Natural killer cell (primary cell): ENCODE measurements at regions not wholly inside any gene's neighbourhood (a gene's known extent, or its start where the extent isn't known, plus 50 kb on each side); places are given as distances from the start of the nearest gene placed in this dataset.

Experiments used
- ATAC-seq, 3 donors: fragments of 150-1000 bp in 2 of 3; fragments of 200-7000 bp in 1 of 3; cut with Tn5 transposase; 1 replicate in 1 of 3; 2 replicates in 2 of 3; pipeline ENCODE4 v1.10.0; 2021; ENCODE audit warnings: mild to moderate bottlenecking in 2 of 3, moderate library complexity in 2 of 3
- DNase-seq, 2 donors: peaks; one replicate each; pipeline versions ENCODE4 v3.0.0 to v3.0.0-alpha.2; 2013 to 2021; ENCODE audit warnings: mixed read lengths in 1 of 2
- H3K27ac ChIP-seq: one replicate; pipeline ENCODE4 v1.5.1; 2013; ENCODE audit warnings: mild to moderate bottlenecking, low read length
- H3K27me3 ChIP-seq: one replicate; pipeline ENCODE4 v1.6.1; 2013; ENCODE audit warnings: low read length; ENCODE audit not compliant: control insufficient read depth, insufficient read depth
- H3K36me3 ChIP-seq: one replicate; pipeline ENCODE4 v1.6.1; 2013; ENCODE audit warnings: low read length; ENCODE audit not compliant: control insufficient read depth, insufficient read depth
- H3K4me1 ChIP-seq: one replicate; pipeline ENCODE4 v1.6.1; 2013; ENCODE audit warnings: low read length; ENCODE audit not compliant: control insufficient read depth, insufficient read depth
- H3K4me3 ChIP-seq: one replicate; pipeline ENCODE4 v1.5.1; 2013; ENCODE audit warnings: low read length
- H3K9me3 ChIP-seq: one replicate; pipeline ENCODE4 v1.6.1; 2013; ENCODE audit warnings: low read length; ENCODE audit not compliant: control insufficient read depth, insufficient read depth
- H3K27ac Mint-ChIP-seq, 2 donors: one replicate each; pipeline ENCODE4 v1.8.0; 2022; ENCODE audit warnings: mild to moderate bottlenecking in 2 of 2, mixed read lengths in 2 of 2, moderate library complexity in 1 of 2
- H3K27me3 Mint-ChIP-seq, 2 donors: one replicate each; pipeline ENCODE4 v1.8.0; 2022; ENCODE audit warnings: low read depth in 2 of 2, mixed read lengths in 2 of 2
- H3K36me3 Mint-ChIP-seq: one replicate; pipeline ENCODE4 v1.8.0; 2022; ENCODE audit warnings: mixed read lengths
- H3K4me1 Mint-ChIP-seq, 2 donors: one replicate each; pipeline ENCODE4 v1.8.0; 2022; ENCODE audit warnings: mixed read lengths in 2 of 2
- H3K4me3 Mint-ChIP-seq: one replicate; pipeline ENCODE4 v1.8.0; 2022; ENCODE audit warnings: mild to moderate bottlenecking, moderate library complexity, mixed read lengths
- H3K9me3 Mint-ChIP-seq, 2 donors: one replicate each; pipeline ENCODE4 v1.8.0; 2022; ENCODE audit warnings: mixed read lengths in 2 of 2
- WGBS: methylation state at CpG from one replicate; pipeline ENCODE4 v1.1.7; 2013; ENCODE audit warnings: missing lambda C conversion rate; ENCODE audit not compliant: insufficient coverage; 5-methylcytosine and 5-hydroxymethylcytosine counted together
- intact Hi-C: fragments of 100-400 bp; cut with micrococcal nuclease; formaldehyde crosslinking; loops from one replicate; pipeline ENCODE4 v1.14.2; 2022
- TF ChIP-seq, protein P1 (sequence below): fragments of 200-600 bp; IDR thresholded peaks from one replicate; pipeline ENCODE4 v1.8.0; 2022; ENCODE audit warnings: antibody characterized with exemption

GRCh38 chr1:82421782-82422181 lies 621.0 kb downstream of the ADGRL2 start:
- Mint-ChIP-seq H3K9me3 (peaks cover 0 to 9% of the 10 kb centered on the region in 2 donors), H3K27ac (no peak overlapping the region), H3K36me3 (no peaks in the 10 kb centered on the region), H3K4me1 (no peaks in the 10 kb centered on the region), H3K27me3 (no peaks in the 10 kb centered on the region), H3K4me3 (no peak overlapping the region)
- H3K4me3 ChIP-seq: no peak overlapping the region
- H3K4me1 ChIP-seq: no peaks in the 10 kb centered on the region
- DNase-seq: no peak
- no peaks in the 10 kb centered on the region for H3K9me3 ChIP-seq
- WGBS: 50% methylated on average over 1 of the region's 2 CpGs
- H3K27me3 ChIP-seq: no peaks in the 10 kb centered on the region
- TF ChIP-seq, protein P1, sequence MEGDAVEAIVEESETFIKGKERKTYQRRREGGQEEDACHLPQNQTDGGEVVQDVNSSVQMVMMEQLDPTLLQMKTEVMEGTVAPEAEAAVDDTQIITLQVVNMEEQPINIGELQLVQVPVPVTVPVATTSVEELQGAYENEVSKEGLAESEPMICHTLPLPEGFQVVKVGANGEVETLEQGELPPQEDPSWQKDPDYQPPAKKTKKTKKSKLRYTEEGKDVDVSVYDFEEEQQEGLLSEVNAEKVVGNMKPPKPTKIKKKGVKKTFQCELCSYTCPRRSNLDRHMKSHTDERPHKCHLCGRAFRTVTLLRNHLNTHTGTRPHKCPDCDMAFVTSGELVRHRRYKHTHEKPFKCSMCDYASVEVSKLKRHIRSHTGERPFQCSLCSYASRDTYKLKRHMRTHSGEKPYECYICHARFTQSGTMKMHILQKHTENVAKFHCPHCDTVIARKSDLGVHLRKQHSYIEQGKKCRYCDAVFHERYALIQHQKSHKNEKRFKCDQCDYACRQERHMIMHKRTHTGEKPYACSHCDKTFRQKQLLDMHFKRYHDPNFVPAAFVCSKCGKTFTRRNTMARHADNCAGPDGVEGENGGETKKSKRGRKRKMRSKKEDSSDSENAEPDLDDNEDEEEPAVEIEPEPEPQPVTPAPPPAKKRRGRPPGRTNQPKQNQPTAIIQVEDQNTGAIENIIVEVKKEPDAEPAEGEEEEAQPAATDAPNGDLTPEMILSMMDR: no peak
- no peak for ATAC-seq
- no peaks in the 10 kb centered on the region for H3K36me3 ChIP-seq
- no peak overlapping the region for H3K27ac ChIP-seq
- intact Hi-C loops: no loop called here

DNA sequence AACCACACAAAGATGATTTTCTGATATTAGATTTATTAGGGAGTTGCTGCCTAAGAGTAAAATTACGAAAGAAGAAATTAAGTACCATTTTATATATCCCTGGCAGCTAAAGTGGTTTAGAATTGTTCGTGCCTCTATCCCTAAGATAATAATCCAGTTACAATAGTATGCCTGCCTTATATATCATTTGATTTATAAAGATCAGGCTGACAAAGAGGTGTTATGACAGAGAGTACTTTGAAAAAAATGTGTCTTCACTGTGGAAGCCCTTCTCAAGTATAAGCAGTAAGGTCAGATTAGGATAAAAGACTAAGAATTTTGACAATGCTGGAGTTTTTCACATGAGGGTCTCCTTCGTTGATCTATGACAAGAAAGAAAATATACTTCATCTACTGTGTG lies 619.9 kb downstream of the ADGRL2 start:
- Histone ChIP-seq H3K27me3 (no peaks in the 10 kb centered on the region), H3K4me1 (no peaks in the 10 kb centered on the region), H3K27ac (no peak overlapping the region), H3K4me3 (no peak overlapping the region), H3K36me3 (no peaks in the 10 kb centered on the region), H3K9me3 (no peaks in the 10 kb centered on the region)
- DNase-seq: no peak
- Mint-ChIP-seq H3K27me3 (no peaks in the 10 kb centered on the region), H3K27ac (no peak overlapping the region), H3K4me3 (no peak overlapping the region), H3K9me3 (peaks cover 2 to 11% of the 10 kb centered on the region in 2 donors), H3K36me3 (no peaks in the 10 kb centered on the region), H3K4me1 (no peaks in the 10 kb centered on the region)
- TF ChIP-seq, protein P1: no peak
- intact Hi-C loops: no loop called here
- no peak for ATAC-seq
- WGBS: 83% methylated on average over 1 of the region's 3 CpGs

- intact Hi-C loops: no loop called here
- no peak for ATAC-seq
- Histone ChIP-seq H3K4me3 (no peak overlapping the region), H3K27ac (no peak overlapping the region), H3K36me3 (no peaks in the 10 kb centered on the region), H3K4me1 (no peaks in the 10 kb centered on the region), H3K9me3 (no peaks in the 10 kb centered on the region), H3K27me3 (no peaks in the 10 kb centered on the region)
- Mint-ChIP-seq H3K4me3 (no peak overlapping the region), H3K4me1 (no peaks in the 10 kb centered on the region), H3K27ac (no peak overlapping the region), H3K27me3 (no peaks in the 10 kb centered on the region), H3K9me3 (peaks cover 6 to 7% of the 10 kb centered on the region in 2 donors), H3K36me3 (no peaks in the 10 kb centered on the region)
- DNase-seq: no peak
- TF ChIP-seq, protein P1: no peak
- WGBS: no CpG with 5 or more reads among the region's 1 CpG
Observed at GRCh38 chr1:82411605-82412004, 610.9 kb downstream of the ADGRL2 start.

DNA sequence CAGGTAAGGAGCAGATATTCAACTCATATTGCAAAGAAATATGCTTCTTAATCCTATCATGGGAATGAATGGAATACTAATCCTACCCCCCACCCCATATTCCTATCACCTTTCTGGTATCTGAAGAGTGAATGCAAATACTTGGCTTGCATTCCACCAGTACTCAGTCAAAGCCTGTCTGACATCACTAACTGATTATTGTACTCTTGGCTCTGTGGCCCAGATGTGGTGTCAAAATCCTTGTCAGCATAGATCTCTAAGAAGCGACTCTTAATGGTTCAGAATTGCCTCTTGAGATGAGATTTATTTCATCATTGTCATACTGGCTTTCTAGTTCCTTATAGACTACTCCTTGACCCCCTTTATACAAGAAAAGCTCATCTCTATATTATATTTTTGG lies 604.6 kb downstream of the ADGRL2 start:
- Histone ChIP-seq H3K4me1 (no peaks in the 10 kb centered on the region), H3K4me3 (no peak overlapping the region), H3K36me3 (no peaks in the 10 kb centered on the region), H3K27me3 (no peaks in the 10 kb centered on the region), H3K27ac (no peak overlapping the region), H3K9me3 (no peaks in the 10 kb centered on the region)
- ATAC-seq (no peak), DNase-seq (no peak)
- WGBS: 100% methylated on average over 1 of the region's 1 CpG
- Mint-ChIP-seq H3K4me1 (no peaks in the 10 kb centered on the region), H3K27me3 (no peaks in the 10 kb centered on the region), H3K9me3 (peaks cover 4 to 9% of the 10 kb centered on the region in 2 donors), H3K36me3 (no peaks in the 10 kb centered on the region), H3K27ac (no peak overlapping the region), H3K4me3 (no peak overlapping the region)
- TF ChIP-seq, protein P1: no peak
- intact Hi-C loops: no loop called here
